Nephron (organoid): ENCODE measurements at regions not wholly inside any gene's neighbourhood (a gene's known extent, or its start where the extent isn't known, plus 50 kb on each side); places are given as distances from the start of the nearest gene placed in this dataset.

Experiments
- H3K27ac Mint-ChIP-seq, 3 experiments: 2 replicates each; pipeline ENCODE4 v1.8.0; 2020; ENCODE audit warnings: mixed read lengths in 3 of 3, mild to moderate bottlenecking in 2 of 3, moderate library complexity in 1 of 3
- H3K27me3 Mint-ChIP-seq: 2 replicates; pipeline ENCODE4 v1.8.0; 2021; ENCODE audit warnings: low read depth, mild to moderate bottlenecking, moderate library complexity, mixed read lengths
- H3K36me3 Mint-ChIP-seq: 2 replicates; pipeline ENCODE4 v1.8.0; 2020; ENCODE audit warnings: low read depth, mixed read lengths
- H3K4me1 Mint-ChIP-seq: 2 replicates; pipeline ENCODE4 v1.8.0; 2020; ENCODE audit warnings: mixed read lengths
- H3K4me3 Mint-ChIP-seq, 3 experiments: 2 replicates each; pipeline ENCODE4 v1.8.0; 2020; ENCODE audit warnings: mild to moderate bottlenecking in 3 of 3, mixed read lengths in 3 of 3, moderate library complexity in 2 of 3
- H3K9me3 Mint-ChIP-seq: 2 replicates; pipeline ENCODE4 v1.8.0; 2020; ENCODE audit warnings: mixed read lengths
- TF ChIP-seq, protein P1 (sequence below), 3 experiments: fragments of 200-600 bp; sonication (generic); IDR thresholded peaks; one replicate each; pipeline ENCODE4 v1.5.0; 2021; ENCODE audit warnings: antibody characterized with exemption in 3 of 3; ENCODE audit not compliant: unreplicated experiment in 3 of 3

DNA sequence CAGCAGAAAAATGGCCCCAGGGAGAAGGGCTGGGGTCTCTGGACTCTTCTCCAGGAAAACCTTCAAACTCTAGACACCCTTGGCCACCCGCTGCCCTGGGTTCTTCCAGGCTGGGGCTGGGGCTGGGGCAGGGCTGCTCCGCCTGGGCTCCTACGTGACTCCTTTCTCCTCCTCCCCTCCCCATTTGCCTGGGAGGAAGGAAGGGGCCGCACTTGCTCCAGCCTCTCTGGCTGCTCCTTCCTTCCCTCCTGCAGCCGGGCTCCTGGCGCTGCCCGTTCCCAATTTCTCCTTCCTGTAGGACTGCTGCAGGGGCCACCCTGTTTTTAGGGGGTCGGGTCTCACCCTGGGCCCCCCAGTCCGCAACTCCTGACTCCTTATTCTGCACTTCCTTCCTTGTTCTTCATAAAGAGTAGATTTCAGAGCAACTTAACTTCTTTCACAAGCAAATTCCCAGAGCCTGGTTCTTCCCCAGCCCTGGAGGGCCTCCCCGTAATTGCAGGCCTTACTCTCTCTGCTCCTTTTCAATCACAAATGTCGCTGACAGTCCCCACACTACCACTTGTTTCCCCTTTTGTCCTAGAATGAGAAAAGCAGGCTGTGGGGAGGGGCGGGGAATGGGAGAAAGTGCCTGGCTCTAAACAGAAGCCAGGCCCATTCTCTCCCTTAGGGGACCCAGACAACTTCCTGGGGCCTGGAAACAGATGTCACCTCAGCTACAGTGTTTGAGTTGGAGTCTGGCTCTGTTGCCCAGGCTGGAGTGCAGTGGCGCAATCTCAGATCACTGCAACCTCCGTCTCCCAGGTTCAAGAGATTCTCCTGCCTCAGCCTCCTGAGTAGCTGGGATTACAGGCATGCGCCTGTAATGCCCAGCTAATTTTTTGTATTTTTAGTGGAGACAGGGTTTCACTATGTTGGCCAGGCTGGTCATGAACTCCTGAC lies 137.8 kb downstream of the ENGASE start:
- Mint-ChIP-seq H3K27me3 (peaks cover 77% of the 10 kb centered on the region), H3K27ac (no peak overlapping the region), H3K9me3 (no peaks in the 10 kb centered on the region), H3K36me3 (no peaks in the 10 kb centered on the region), H3K4me3 (no peak overlapping the region), H3K4me1 (peaks cover 5% of the 10 kb centered on the region)
- TF ChIP-seq, protein P1, sequence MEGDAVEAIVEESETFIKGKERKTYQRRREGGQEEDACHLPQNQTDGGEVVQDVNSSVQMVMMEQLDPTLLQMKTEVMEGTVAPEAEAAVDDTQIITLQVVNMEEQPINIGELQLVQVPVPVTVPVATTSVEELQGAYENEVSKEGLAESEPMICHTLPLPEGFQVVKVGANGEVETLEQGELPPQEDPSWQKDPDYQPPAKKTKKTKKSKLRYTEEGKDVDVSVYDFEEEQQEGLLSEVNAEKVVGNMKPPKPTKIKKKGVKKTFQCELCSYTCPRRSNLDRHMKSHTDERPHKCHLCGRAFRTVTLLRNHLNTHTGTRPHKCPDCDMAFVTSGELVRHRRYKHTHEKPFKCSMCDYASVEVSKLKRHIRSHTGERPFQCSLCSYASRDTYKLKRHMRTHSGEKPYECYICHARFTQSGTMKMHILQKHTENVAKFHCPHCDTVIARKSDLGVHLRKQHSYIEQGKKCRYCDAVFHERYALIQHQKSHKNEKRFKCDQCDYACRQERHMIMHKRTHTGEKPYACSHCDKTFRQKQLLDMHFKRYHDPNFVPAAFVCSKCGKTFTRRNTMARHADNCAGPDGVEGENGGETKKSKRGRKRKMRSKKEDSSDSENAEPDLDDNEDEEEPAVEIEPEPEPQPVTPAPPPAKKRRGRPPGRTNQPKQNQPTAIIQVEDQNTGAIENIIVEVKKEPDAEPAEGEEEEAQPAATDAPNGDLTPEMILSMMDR (IDR thresholded peaks at IDR 0.05; ENCODE audit: unreplicated experiment in 3 of 3): no peak

DNA sequence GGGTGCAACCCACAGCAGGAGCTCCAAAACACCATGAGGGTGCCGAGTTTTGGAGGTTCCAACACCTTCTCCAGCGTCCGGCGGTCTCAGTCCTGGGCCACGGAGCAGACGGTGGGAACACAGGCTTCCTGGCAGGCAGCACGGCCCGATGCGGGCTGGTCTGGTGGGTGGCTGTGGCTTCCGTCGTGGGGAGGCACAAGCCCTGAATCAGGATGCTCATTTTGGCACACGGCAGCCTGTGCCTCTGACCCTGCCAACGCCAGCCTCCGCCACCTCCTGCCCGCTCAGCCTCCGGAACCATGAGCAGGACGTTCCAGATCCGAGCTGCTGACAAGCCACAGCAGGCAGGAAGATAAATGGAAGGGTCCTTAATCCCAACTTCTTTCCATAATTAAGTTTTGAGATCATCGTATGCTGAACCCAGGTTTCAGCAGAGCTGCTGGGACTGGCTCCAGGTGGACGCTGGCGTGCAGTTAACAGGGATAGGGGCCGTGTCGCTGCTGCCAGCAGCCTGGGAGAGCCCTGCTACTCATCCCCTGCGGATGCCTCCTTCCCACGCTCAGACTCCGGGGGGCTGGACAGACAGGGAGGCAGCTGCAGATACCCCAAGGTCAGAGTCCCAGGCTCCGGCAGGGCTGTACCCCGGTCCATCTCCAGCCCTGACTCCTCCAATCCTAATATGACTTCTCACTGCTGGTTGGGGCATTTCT lies 136.6 kb downstream of the ENGASE start:
- Mint-ChIP-seq H3K27me3 (peaks cover 74% of the 10 kb centered on the region), H3K4me3 (no peak overlapping the region), H3K27ac (no peak overlapping the region)

DNA sequence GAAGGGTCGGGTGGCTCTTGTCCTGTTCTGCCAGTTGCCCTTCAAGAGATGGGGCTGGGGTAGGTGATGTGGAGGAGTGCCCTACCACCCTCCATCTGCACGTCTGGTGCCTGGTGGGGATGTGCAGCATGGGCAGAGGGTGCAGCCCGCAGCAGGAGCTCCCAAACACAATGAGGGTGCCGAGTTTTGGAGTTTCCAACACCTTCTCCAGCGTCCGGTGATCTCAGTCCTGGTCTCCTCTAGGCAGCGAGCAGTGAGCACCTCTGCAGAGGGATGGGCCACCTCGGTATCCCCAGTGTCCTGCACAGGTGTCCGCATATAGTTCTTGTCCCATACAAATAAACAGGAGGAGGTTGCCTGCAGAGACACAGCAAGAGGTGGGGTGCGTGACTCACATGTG lies 136.0 kb downstream of the ENGASE start:
- Mint-ChIP-seq H3K27ac (no peak overlapping the region), H3K27me3 (peaks cover 75% of the 10 kb centered on the region), H3K4me3 (no peak overlapping the region), H3K4me1 (peaks cover 5% of the 10 kb centered on the region), H3K9me3 (no peaks in the 10 kb centered on the region), H3K36me3 (no peaks in the 10 kb centered on the region)
- TF ChIP-seq, protein P1 (IDR thresholded peaks at IDR 0.05; ENCODE audit: unreplicated experiment in 3 of 3): no peak

More for the DNA sequence above, 136.6 kb downstream of the ENGASE start:
- no peaks in the 10 kb centered on the region for H3K9me3 Mint-ChIP-seq
- H3K4me1 Mint-ChIP-seq: peaks cover 5% of the 10 kb centered on the region
- no peaks in the 10 kb centered on the region for H3K36me3 Mint-ChIP-seq
- TF ChIP-seq, protein P1 (IDR thresholded peaks at IDR 0.05; ENCODE audit: unreplicated experiment in 3 of 3): no peak

DNA sequence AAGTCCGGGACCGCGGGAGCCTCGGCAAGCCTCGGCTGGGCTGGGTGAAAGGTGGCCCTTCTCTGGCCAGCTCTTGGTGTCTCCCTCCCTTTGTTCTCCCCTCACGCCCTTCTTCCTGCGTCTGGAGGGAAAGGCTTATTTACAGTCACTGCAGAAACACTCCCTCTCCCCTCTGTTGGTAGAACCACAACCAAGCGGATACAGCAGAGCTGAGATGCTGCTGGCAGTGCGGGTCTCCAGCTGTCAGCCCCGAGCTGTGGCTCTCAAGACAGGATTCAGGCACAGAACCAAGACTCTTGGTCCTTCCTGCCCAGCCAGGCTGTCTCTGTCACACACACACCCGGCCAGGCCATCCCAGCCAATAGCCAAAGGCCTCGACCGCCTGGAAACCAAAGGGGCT lies 133.3 kb downstream of the ENGASE start:
- Mint-ChIP-seq H3K4me1 (peaks cover 5% of the 10 kb centered on the region), H3K27me3 (peaks cover 69% of the 10 kb centered on the region), H3K9me3 (no peaks in the 10 kb centered on the region), H3K4me3 (no peak overlapping the region), H3K27ac (no peak overlapping the region), H3K36me3 (no peaks in the 10 kb centered on the region)
- TF ChIP-seq, protein P1 (IDR thresholded peaks at IDR 0.05; ENCODE audit: unreplicated experiment in 3 of 3): no peak

DNA sequence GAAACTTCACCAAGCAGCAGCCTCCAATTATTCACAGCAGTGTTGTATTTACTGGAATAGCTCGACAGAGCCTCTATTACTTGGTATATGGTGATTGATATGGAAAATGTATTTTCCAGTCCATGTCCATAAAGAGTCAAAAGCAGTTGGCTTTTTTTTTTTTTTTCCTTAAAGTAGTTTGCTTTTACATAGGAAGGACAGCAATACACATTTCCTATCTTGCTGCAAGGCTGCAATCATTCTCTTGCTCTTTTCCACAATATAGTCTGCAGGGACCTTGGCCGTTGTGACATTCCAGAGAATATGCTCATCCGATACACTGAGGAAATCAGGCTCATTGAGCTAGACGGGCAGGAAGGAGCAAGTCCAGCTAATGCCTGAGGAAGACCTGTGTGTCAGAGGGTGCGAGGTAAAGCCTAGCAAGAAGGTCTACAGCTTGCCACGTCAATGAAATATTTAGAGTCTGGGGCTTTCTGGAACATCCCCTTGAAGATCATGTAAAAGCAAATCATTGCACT lies 131.1 kb downstream of the ENGASE start:
- Mint-ChIP-seq H3K27ac (no peak overlapping the region), H3K36me3 (no peaks in the 10 kb centered on the region), H3K4me3 (no peak overlapping the region), H3K4me1 (peaks cover 12% of the 10 kb centered on the region), H3K9me3 (no peaks in the 10 kb centered on the region), H3K27me3 (peaks cover 77% of the 10 kb centered on the region)
- TF ChIP-seq, protein P1 (IDR thresholded peaks at IDR 0.05; ENCODE audit: unreplicated experiment in 3 of 3): no peak
